NB4 (cell line): ENCODE measurements at regions not wholly inside any gene's neighbourhood (a gene's known extent, or its start where the extent isn't known, plus 50 kb on each side); places are given as distances from the start of the nearest gene placed in this dataset.

Experiments
- DNase-seq: peaks from one replicate; pipeline ENCODE4 v3.0.0; 2010; ENCODE audit warnings: low read depth
- H3K4me3 ChIP-seq: one replicate; pipeline ENCODE4 v1.5.1; 2011; ENCODE audit warnings: mild to moderate bottlenecking, low read depth, low read length, moderate library complexity
- CTCF ChIP-seq: IDR thresholded peaks from one replicate; pipeline ENCODE4 v1.5.1; 2012; ENCODE audit warnings: low read depth, low read length
- MYC ChIP-seq: IDR thresholded peaks from 2 replicates; pipeline ENCODE4 v1.6.1; 2011; ENCODE audit warnings: low read depth, low read length
- POLR2A ChIP-seq: IDR thresholded peaks from 2 replicates; pipeline ENCODE4 v1.6.1; 2011; ENCODE audit warnings: mild to moderate bottlenecking; ENCODE audit not compliant: insufficient read length; ENCODE audit errors: extremely low read depth
- TF ChIP-seq, protein P1 (sequence below): IDR thresholded peaks from 2 replicates; pipeline ENCODE4 v1.6.1; 2011; ENCODE audit warnings: low read depth, low read length

GRCh38 chr9:105024529-105024928 lies 96.6 kb upstream of the ABCA1 start:
- TF ChIP-seq, protein P1, sequence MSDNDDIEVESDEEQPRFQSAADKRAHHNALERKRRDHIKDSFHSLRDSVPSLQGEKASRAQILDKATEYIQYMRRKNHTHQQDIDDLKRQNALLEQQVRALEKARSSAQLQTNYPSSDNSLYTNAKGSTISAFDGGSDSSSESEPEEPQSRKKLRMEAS, result no peak
- no peak for TF ChIP-seq MYC
- no peak for TF ChIP-seq CTCF
- TF ChIP-seq POLR2A, result no peak
- H3K4me3 ChIP-seq, result no peak overlapping the region
- peak; percentile 44 for DNase-seq

- no peak for TF ChIP-seq MYC
- TF ChIP-seq CTCF, result no peak
- TF ChIP-seq POLR2A, result no peak
- TF ChIP-seq, protein P1, result no peak
- peak; percentile 76 for DNase-seq
- H3K4me3 ChIP-seq, result no peak overlapping the region
Observed at GRCh38 chr9:105026451-105026850, 98.5 kb upstream of the ABCA1 start.

GRCh38 chr9:105027084-105027483 lies 99.1 kb upstream of the ABCA1 start:
- TF ChIP-seq POLR2A, result no peak
- no peak for TF ChIP-seq CTCF
- no peak for TF ChIP-seq MYC
- TF ChIP-seq, protein P1, result no peak
- no peak for DNase-seq
- H3K4me3 ChIP-seq, result no peak overlapping the region

DNA sequence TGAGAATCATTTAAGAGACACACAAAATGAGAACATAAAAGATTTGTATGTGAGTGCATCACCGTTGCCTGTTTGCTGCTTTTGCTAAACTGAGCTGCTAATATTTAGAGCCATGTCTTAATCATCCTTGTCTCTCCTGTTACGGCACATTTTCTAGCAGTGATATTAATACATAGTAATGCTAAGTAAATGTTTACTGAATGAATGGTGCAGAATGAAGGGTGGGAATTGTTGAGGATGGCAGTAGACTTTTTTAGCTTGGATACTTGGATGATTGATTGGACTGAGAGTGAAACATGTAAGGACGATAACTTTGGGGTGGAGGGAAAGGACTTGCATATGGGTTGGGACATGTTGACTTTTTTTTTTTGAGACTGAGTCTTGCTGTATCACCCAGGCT lies 102.3 kb upstream of the ABCA1 start:
- no peak for DNase-seq
- TF ChIP-seq MYC, result no peak
- TF ChIP-seq, protein P1, result no peak
- no peak for TF ChIP-seq POLR2A
- TF ChIP-seq CTCF, result no peak
- no peak overlapping the region for H3K4me3 ChIP-seq

GRCh38 chr9:105037139-105037538 lies 109.2 kb upstream of the ABCA1 start:
- TF ChIP-seq POLR2A (no peak), CTCF (no peak), MYC (no peak)
- TF ChIP-seq, protein P1, result no peak
- no peak for DNase-seq
- no peak overlapping the region for H3K4me3 ChIP-seq

DNA sequence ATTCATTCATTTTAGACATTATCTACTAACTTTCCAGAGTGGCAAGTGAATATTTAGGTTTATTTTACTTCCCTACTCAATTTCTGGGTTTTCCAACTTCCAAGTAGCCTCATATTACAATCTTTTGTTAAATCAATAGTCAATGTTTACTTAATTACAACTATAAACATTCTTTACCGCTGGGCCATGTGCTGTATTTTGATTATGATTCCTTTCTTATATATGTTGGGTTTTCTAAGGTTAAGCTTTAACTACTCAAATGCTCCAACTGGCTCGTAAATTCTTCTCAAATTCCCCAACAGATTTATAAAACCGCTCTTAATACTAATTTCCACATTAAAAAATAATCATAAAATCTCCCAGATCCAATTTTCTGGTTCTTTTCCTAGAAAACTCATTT lies 110.1 kb upstream of the ABCA1 start:
- DNase-seq, result no peak
- no peak overlapping the region for H3K4me3 ChIP-seq
- TF ChIP-seq MYC (no peak), POLR2A (no peak), CTCF (no peak)
- TF ChIP-seq, protein P1, result no peak
